ENCODE measurements at regions not wholly inside any gene's neighbourhood (a gene's known extent, or its start where the extent isn't known, plus 50 kb on each side); places are given as distances from the start of the nearest gene placed in this dataset.

DNA sequence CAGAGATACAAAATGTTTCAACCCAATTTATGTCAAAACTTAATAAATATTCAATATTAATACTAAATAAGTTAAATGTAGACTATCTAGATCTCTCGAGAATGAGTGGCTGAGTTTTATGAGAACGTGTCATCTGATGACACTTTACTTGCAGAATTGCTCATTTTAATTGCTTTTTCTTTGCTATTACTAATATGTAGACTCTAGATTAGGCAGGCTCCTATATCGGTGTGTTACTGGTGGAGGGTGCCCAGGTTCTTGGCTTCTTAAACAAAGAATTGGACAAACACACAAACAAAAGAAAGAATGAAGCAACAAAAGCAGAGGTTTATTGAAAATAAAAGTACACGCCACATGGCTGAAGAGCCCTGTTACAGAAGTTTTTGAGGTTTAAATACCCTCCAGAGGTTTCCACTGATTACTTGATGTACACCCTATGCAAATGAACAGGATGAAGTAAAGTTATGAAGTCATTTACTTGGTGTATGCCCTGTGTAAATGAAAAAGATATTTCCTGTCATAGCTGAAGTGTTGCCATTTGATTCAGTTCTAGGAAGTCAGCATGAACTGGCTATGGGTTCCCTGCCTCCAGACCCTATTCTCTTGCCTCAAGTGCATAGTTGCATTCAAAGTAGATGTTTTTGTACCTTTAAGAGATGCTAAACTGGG lies 122.9 kb upstream of the ITGA4 start (continued):
- TF ChIP-seq HNF1A (IDR thresholded peaks at IDR 0.05; ENCODE audit: low read depth) = no peak
- no peak for TF ChIP-seq HNF1A (CRISPR knock-in tag; IDR thresholded peaks at IDR 0.05; ENCODE audit: borderline replicate concordance)
- TF ChIP-seq NFIC (IDR thresholded peaks at IDR 0.05; ENCODE audit: low read length) = no peak
- TF ChIP-seq ZXDC (CRISPR knock-in tag; IDR thresholded peaks at IDR 0.05) = no peak
- TF ChIP-seq RFXAP (CRISPR knock-in tag; IDR thresholded peaks at IDR 0.05; ENCODE audit: borderline replicate concordance) = no peak
- TF ChIP-seq ZBTB42 (CRISPR knock-in tag; IDR thresholded peaks at IDR 0.05) = no peak

Measured in HepG2 (cell line).